GM12875 (cell line): ENCODE measurements at regions not wholly inside any gene's neighbourhood (a gene's known extent, or its start where the extent isn't known, plus 50 kb on each side); places are given as distances from the start of the nearest gene placed in this dataset.

Source experiments
- H3K4me3 ChIP-seq: one replicate; pipeline ENCODE4 v1.5.1; 2011; ENCODE audit warnings: low read depth, low read length, control low read depth
- CTCF ChIP-seq: IDR thresholded peaks from 2 replicates; pipeline ENCODE4 v1.5.1; 2011; ENCODE audit warnings: low read depth, mild to moderate bottlenecking, control low read depth, inconsistent platforms, low read length, moderate library complexity, borderline replicate concordance; ENCODE audit not compliant: insufficient read depth

- H3K4me3 ChIP-seq: no peak overlapping the region
- no peak for TF ChIP-seq CTCF
Observed at GRCh38 chr4:22202975-22203710, 254.6 kb upstream of the KCNIP4 start.

GRCh38 chr4:22202246-22202974, 253.8 kb upstream of the KCNIP4 start:
- TF ChIP-seq CTCF: no peak
- no peak overlapping the region for H3K4me3 ChIP-seq

- no peak overlapping the region for H3K4me3 ChIP-seq
- no peak for TF ChIP-seq CTCF
Observed at GRCh38 chr4:22201256-22201655, 252.7 kb upstream of the KCNIP4 start.

- TF ChIP-seq CTCF: no peak
- no peak overlapping the region for H3K4me3 ChIP-seq
Observed at GRCh38 chr4:22196551-22196950, 248.0 kb upstream of the KCNIP4 start.

- H3K4me3 ChIP-seq: no peak overlapping the region
- no peak for TF ChIP-seq CTCF
Observed at GRCh38 chr4:22192084-22192511, 243.5 kb upstream of the KCNIP4 start.

- H3K4me3 ChIP-seq: no peak overlapping the region
- no peak for TF ChIP-seq CTCF
Observed at GRCh38 chr4:22191565-22191964, 243.0 kb upstream of the KCNIP4 start.

- TF ChIP-seq CTCF: no peak
- H3K4me3 ChIP-seq: no peak overlapping the region
Observed at GRCh38 chr4:22190855-22191254, 242.3 kb upstream of the KCNIP4 start.
